ENCODE measurements at regions not wholly inside any gene's neighbourhood (a gene's known extent, or its start where the extent isn't known, plus 50 kb on each side); places are given as distances from the start of the nearest gene placed in this dataset.

- Mint-ChIP-seq H3K27me3 (ENCODE audit: unreplicated experiment) (peaks cover 3% of the 10 kb centered on the region), H3K4me1 (ENCODE audit: unreplicated experiment) (no peaks in the 10 kb centered on the region), H3K4me3 (ENCODE audit: unreplicated experiment) (no peak overlapping the region), H3K9me3 (ENCODE audit: unreplicated experiment) (no peaks in the 10 kb centered on the region), H3K36me3 (ENCODE audit: unreplicated experiment) (no peaks in the 10 kb centered on the region), H3K27ac (ENCODE audit: unreplicated experiment) (no peak overlapping the region)
- TF ChIP-seq CTCF (IDR thresholded peaks at IDR 0.05), result no peak
- DNase-seq (ENCODE audit: extremely low spot score, unreplicated experiment), result no peak
Observed at GRCh38 chr2:122512091-122512490, 756.6 kb downstream of the TSN start.

- H3K4me3 Mint-ChIP-seq (ENCODE audit: unreplicated experiment), result no peak overlapping the region
- DNase-seq (ENCODE audit: extremely low spot score, unreplicated experiment), result no peak
- H3K9me3 Mint-ChIP-seq (ENCODE audit: unreplicated experiment), result no peaks in the 10 kb centered on the region
- no peaks in the 10 kb centered on the region for H3K36me3 Mint-ChIP-seq (ENCODE audit: unreplicated experiment)
- peaks cover 3% of the 10 kb centered on the region for H3K27me3 Mint-ChIP-seq (ENCODE audit: unreplicated experiment)
- no peaks in the 10 kb centered on the region for H3K4me1 Mint-ChIP-seq (ENCODE audit: unreplicated experiment)
- TF ChIP-seq CTCF (IDR thresholded peaks at IDR 0.05), result no peak
- H3K27ac Mint-ChIP-seq (ENCODE audit: unreplicated experiment), result no peak overlapping the region
Observed at GRCh38 chr2:122514451-122514996, 759.1 kb downstream of the TSN start.

- no peak overlapping the region for H3K27ac Mint-ChIP-seq (ENCODE audit: unreplicated experiment)
- no peak for DNase-seq (ENCODE audit: extremely low spot score, unreplicated experiment)
- TF ChIP-seq CTCF (IDR thresholded peaks at IDR 0.05), result no peak
- H3K4me1 Mint-ChIP-seq (ENCODE audit: unreplicated experiment), result no peaks in the 10 kb centered on the region
- H3K27me3 Mint-ChIP-seq (ENCODE audit: unreplicated experiment), result no peaks in the 10 kb centered on the region
- no peak overlapping the region for H3K4me3 Mint-ChIP-seq (ENCODE audit: unreplicated experiment)
- H3K9me3 Mint-ChIP-seq (ENCODE audit: unreplicated experiment), result no peaks in the 10 kb centered on the region
- no peaks in the 10 kb centered on the region for H3K36me3 Mint-ChIP-seq (ENCODE audit: unreplicated experiment)
Observed at GRCh38 chr2:122515731-122516290, 760.4 kb downstream of the TSN start.

GRCh38 chr2:122516775-122517174, 761.3 kb downstream of the TSN start:
- H3K9me3 Mint-ChIP-seq (ENCODE audit: unreplicated experiment), result no peaks in the 10 kb centered on the region
- no peak for DNase-seq (ENCODE audit: extremely low spot score, unreplicated experiment)
- H3K4me3 Mint-ChIP-seq (ENCODE audit: unreplicated experiment), result no peak overlapping the region
- no peak for TF ChIP-seq CTCF (IDR thresholded peaks at IDR 0.05)
- H3K36me3 Mint-ChIP-seq (ENCODE audit: unreplicated experiment), result no peaks in the 10 kb centered on the region
- no peaks in the 10 kb centered on the region for H3K4me1 Mint-ChIP-seq (ENCODE audit: unreplicated experiment)
- H3K27ac Mint-ChIP-seq (ENCODE audit: unreplicated experiment), result no peak overlapping the region
- H3K27me3 Mint-ChIP-seq (ENCODE audit: unreplicated experiment), result no peaks in the 10 kb centered on the region

- no peak for DNase-seq (ENCODE audit: extremely low spot score, unreplicated experiment)
- no peak overlapping the region for H3K27ac Mint-ChIP-seq (ENCODE audit: unreplicated experiment)
Observed at GRCh38 chr2:122519366-122519765, 763.9 kb downstream of the TSN start.

More at GRCh38 chr2:122519366-122519765, 763.9 kb downstream of the TSN start:
- no peak for TF ChIP-seq CTCF (IDR thresholded peaks at IDR 0.05)
- Mint-ChIP-seq H3K36me3 (ENCODE audit: unreplicated experiment) (no peaks in the 10 kb centered on the region), H3K27me3 (ENCODE audit: unreplicated experiment) (no peaks in the 10 kb centered on the region), H3K9me3 (ENCODE audit: unreplicated experiment) (no peaks in the 10 kb centered on the region), H3K4me3 (ENCODE audit: unreplicated experiment) (no peak overlapping the region), H3K4me1 (ENCODE audit: unreplicated experiment) (no peaks in the 10 kb centered on the region)

All from osteocyte (in vitro differentiated cells).